ENCODE measurements at regions not wholly inside any gene's neighbourhood (a gene's known extent, or its start where the extent isn't known, plus 50 kb on each side); places are given as distances from the start of the nearest gene placed in this dataset.

DNA sequence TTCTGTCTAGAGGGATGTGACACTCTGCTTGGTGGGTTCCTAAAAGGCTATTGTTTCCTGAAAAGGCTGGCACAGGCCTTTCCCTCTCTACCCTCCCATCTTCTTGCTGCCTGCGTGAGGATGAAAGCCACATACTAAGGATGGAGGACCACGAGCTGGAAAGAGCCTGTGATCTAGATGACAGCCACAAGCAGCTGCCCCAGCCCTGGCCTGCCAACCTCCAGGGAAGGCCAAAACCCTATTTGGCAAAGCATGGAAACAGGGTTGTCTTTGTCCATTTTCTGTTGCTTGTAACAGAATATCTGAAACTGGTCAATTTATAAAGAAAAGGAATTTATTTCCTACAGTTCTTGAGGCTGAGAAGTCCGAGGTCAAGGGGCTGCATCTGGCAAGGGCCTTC lies 144.5 kb downstream of the FBLN2 start:
- CTCF ChIA-PET: interaction anchor here (0.6 to 1.6 kb wide), 3 partner anchors 43 to 188 kb away, joined by 3 to 7 read pairs (median 3); no protein-coding TSS in a partner anchor

DNA sequence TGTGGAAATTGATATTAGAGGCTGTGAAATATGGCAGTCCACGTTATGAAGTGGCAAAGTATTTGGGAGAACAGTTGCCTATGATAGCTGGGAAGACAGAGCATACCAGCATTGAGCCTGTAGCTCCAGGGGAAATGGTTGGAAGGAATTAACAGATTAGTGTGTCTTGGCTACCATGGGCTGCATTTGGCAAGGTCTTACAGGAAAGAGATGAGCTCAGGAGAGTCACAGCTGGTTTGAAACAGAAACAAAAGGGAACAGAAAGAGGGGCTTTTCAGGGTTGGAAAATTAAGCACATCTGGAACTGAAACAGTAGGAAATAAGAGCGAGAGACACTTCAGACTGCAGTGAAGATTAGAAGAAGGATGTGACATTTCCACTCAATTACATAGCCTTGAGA lies 141.7 kb downstream of the FBLN2 start:
- Histone ChIP-seq H4K20me1 (ENCODE audit: insufficient read depth) (no peaks in the 10 kb centered on the region), H3K9ac (no peak overlapping the region), H3K27me3 (ENCODE audit: insufficient read depth) (no peaks in the 10 kb centered on the region), H3K4me3 (ENCODE audit: low read depth in 2 of 2, low read length in 1 of 2) (no peak overlapping the region), H3F3A (replicated peaks; ENCODE audit: insufficient read depth) (no peaks in the 10 kb centered on the region), H3K36me3 (replicated peaks in 1 of 2; ENCODE audit: control insufficient read depth in 1 of 2, insufficient read depth in 2 of 2, low read length in 1 of 2) (no peaks in the 10 kb centered on the region), H3K4me1 (ENCODE audit: control insufficient read depth in 1 of 2, insufficient read depth in 2 of 2, low read depth in 1 of 2, low read length in 1 of 2) (peaks cover 0 to 18% of the 10 kb centered on the region in 2 experiments; a peak in 1 of 4 replicates), H3K27ac (ENCODE audit: low read depth in 2 of 2, low read length in 1 of 2) (no peak overlapping the region), H3K9me3 (no peaks in the 10 kb centered on the region), H3K4me2 (no peak overlapping the region), H3K79me2 (ENCODE audit: insufficient read depth) (no peaks in the 10 kb centered on the region), H3K9me2 (no peaks in the 10 kb centered on the region), H2AFZ (ENCODE audit: low read depth) (no peak overlapping the region)
- POLR2A ChIA-PET: no interaction called here
- WGBS (ENCODE audit: low lambda C conversion rate): 8% methylated on average over 2 of the region's 2 CpGs
- CTCF ChIA-PET: interaction anchor here (0.8 to 7.2 kb wide), 6 partner anchors 9 to 195 kb away, joined by 3 to 48 read pairs (median 6); partner anchors contain the start of gene WNT7A
- DNase-seq: no peak
- TF ChIP-seq, protein P1, sequence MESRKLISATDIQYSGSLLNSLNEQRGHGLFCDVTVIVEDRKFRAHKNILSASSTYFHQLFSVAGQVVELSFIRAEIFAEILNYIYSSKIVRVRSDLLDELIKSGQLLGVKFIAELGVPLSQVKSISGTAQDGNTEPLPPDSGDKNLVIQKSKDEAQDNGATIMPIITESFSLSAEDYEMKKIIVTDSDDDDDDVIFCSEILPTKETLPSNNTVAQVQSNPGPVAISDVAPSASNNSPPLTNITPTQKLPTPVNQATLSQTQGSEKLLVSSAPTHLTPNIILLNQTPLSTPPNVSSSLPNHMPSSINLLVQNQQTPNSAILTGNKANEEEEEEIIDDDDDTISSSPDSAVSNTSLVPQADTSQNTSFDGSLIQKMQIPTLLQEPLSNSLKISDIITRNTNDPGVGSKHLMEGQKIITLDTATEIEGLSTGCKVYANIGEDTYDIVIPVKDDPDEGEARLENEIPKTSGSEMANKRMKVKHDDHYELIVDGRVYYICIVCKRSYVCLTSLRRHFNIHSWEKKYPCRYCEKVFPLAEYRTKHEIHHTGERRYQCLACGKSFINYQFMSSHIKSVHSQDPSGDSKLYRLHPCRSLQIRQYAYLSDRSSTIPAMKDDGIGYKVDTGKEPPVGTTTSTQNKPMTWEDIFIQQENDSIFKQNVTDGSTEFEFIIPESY (IDR thresholded peaks at IDR 0.05; ENCODE audit: borderline replicate concordance, low read depth): no peak
- TF ChIP-seq GATA2 (CRISPR knock-in tag; IDR thresholded peaks at IDR 0.05) (no peak), NRF1 (IDR thresholded peaks at IDR 0.05; ENCODE audit: low read depth, low read length) (no peak), MEF2A (IDR thresholded peaks at IDR 0.05; ENCODE audit: borderline replicate concordance, low read depth) (no peak), GABPA (IDR thresholded peaks at IDR 0.05; ENCODE audit: low read depth) (no peak), FOXJ3 (CRISPR knock-in tag; IDR thresholded peaks at IDR 0.05) (no peak), RCOR1 (IDR thresholded peaks at IDR 0.05; ENCODE audit: low read length) (no peak), SIN3A (IDR thresholded peaks at IDR 0.05; ENCODE audit: borderline replicate concordance, low read depth, low read length) (no peak), RAD21 (IDR thresholded peaks at IDR 0.05; ENCODE audit: low read length) (no peak), FOXM1 (IDR thresholded peaks at IDR 0.05; ENCODE audit: low read depth) (no peak), CHD2 (IDR thresholded peaks at IDR 0.05; ENCODE audit: low read length, partially characterized antibody) (no peak), YY1 (IDR thresholded peaks at IDR 0.05; ENCODE audit: low read depth) (no peak), FOSL2 (IDR thresholded peaks at IDR 0.05; ENCODE audit: borderline replicate concordance, low read depth) (no peak)
- TF ChIP-seq, protein P2, sequence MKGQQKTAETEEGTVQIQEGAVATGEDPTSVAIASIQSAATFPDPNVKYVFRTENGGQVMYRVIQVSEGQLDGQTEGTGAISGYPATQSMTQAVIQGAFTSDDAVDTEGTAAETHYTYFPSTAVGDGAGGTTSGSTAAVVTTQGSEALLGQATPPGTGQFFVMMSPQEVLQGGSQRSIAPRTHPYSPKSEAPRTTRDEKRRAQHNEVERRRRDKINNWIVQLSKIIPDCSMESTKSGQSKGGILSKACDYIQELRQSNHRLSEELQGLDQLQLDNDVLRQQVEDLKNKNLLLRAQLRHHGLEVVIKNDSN (IDR thresholded peaks at IDR 0.05; ENCODE audit: borderline replicate concordance, low read depth): no peak
- TF ChIP-seq, protein P3, sequence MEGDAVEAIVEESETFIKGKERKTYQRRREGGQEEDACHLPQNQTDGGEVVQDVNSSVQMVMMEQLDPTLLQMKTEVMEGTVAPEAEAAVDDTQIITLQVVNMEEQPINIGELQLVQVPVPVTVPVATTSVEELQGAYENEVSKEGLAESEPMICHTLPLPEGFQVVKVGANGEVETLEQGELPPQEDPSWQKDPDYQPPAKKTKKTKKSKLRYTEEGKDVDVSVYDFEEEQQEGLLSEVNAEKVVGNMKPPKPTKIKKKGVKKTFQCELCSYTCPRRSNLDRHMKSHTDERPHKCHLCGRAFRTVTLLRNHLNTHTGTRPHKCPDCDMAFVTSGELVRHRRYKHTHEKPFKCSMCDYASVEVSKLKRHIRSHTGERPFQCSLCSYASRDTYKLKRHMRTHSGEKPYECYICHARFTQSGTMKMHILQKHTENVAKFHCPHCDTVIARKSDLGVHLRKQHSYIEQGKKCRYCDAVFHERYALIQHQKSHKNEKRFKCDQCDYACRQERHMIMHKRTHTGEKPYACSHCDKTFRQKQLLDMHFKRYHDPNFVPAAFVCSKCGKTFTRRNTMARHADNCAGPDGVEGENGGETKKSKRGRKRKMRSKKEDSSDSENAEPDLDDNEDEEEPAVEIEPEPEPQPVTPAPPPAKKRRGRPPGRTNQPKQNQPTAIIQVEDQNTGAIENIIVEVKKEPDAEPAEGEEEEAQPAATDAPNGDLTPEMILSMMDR (IDR thresholded peaks at IDR 0.05): no peak

More for the DNA sequence above, 144.5 kb downstream of the FBLN2 start:
- no peak for DNase-seq
- H3K9me3 ChIP-seq: no peaks in the 10 kb centered on the region
- H3K36me3 ChIP-seq (replicated peaks in 1 of 2; ENCODE audit: control insufficient read depth in 1 of 2, insufficient read depth in 2 of 2, low read length in 1 of 2): no peaks in the 10 kb centered on the region
- no peaks in the 10 kb centered on the region for H3F3A ChIP-seq (replicated peaks; ENCODE audit: insufficient read depth)
- H3K9ac ChIP-seq: no peak overlapping the region
- H3K27me3 ChIP-seq (ENCODE audit: insufficient read depth): no peaks in the 10 kb centered on the region
- H3K79me2 ChIP-seq (ENCODE audit: insufficient read depth): no peaks in the 10 kb centered on the region
- TF ChIP-seq EZH2phosphoT487 (IDR thresholded peaks at IDR 0.05; ENCODE audit: borderline replicate concordance, low read depth) (no peak), TCF12 (IDR thresholded peaks at IDR 0.05) (no peak), FOXJ3 (CRISPR knock-in tag; IDR thresholded peaks at IDR 0.05) (no peak), SIN3A (IDR thresholded peaks at IDR 0.05; ENCODE audit: borderline replicate concordance, low read depth, low read length) (no peak)
- TF ChIP-seq, protein P3 (IDR thresholded peaks at IDR 0.05): no peak
- H3K27ac ChIP-seq (ENCODE audit: low read depth in 2 of 2, low read length in 1 of 2): no peak overlapping the region
- no peaks in the 10 kb centered on the region for H3K9me2 ChIP-seq
- H3K4me3 ChIP-seq (ENCODE audit: low read depth in 2 of 2, low read length in 1 of 2): no peak overlapping the region
- 11% methylated on average over 3 of the region's 3 CpGs for WGBS (ENCODE audit: low lambda C conversion rate)
- no peak overlapping the region for H2AFZ ChIP-seq (ENCODE audit: low read depth)
- POLR2A ChIA-PET: no interaction called here
- peaks cover 0 to 16% of the 10 kb centered on the region in 2 experiments; a peak in 1 of 4 replicates for H3K4me1 ChIP-seq (ENCODE audit: control insufficient read depth in 1 of 2, insufficient read depth in 2 of 2, low read depth in 1 of 2, low read length in 1 of 2)
- H4K20me1 ChIP-seq (ENCODE audit: insufficient read depth): no peaks in the 10 kb centered on the region
- H3K4me2 ChIP-seq: no peak overlapping the region
